H9 (cell line): ENCODE measurements at regions not wholly inside any gene's neighbourhood (a gene's known extent, or its start where the extent isn't known, plus 50 kb on each side); places are given as distances from the start of the nearest gene placed in this dataset.

Source experiments
- DNase-seq: peaks from one replicate; pipeline ENCODE4 v3.0.0-alpha.2; 2017
- H2AFZ ChIP-seq: one replicate; pipeline ENCODE4 v1.6.1; 2013; ENCODE audit warnings: mild to moderate bottlenecking, low read length, control low read depth, moderate library complexity
- H2AK5ac ChIP-seq: 2 replicates; pipeline ENCODE4 v1.6.1; 2013; ENCODE audit warnings: low read length, control low read depth, mixed read lengths; ENCODE audit not compliant: insufficient read length
- H2BK120ac ChIP-seq: one replicate; pipeline ENCODE4 v1.6.1; 2013; ENCODE audit warnings: low read depth, mild to moderate bottlenecking, low read length, control low read depth, inconsistent platforms; ENCODE audit not compliant: poor library complexity, severe bottlenecking
- H2BK12ac ChIP-seq: 2 replicates; pipeline ENCODE4 v1.6.1; 2013; ENCODE audit warnings: low read length, control low read depth, mixed read lengths, low read depth; ENCODE audit not compliant: insufficient read length
- H2BK15ac ChIP-seq: 2 replicates; pipeline ENCODE4 v1.6.1; 2013; ENCODE audit warnings: low read depth, low read length, control low read depth
- H2BK20ac ChIP-seq: one replicate; pipeline ENCODE4 v1.6.1; 2013; ENCODE audit warnings: low read depth, mild to moderate bottlenecking, low read length, control low read depth, inconsistent platforms; ENCODE audit not compliant: poor library complexity, severe bottlenecking
- H2BK5ac ChIP-seq: 2 replicates; pipeline ENCODE4 v1.6.1; 2013; ENCODE audit warnings: low read length, control low read depth, mixed read lengths; ENCODE audit not compliant: insufficient read length
- H3K14ac ChIP-seq: 2 replicates; pipeline ENCODE4 v1.6.1; 2013; ENCODE audit warnings: low read length, control low read depth; ENCODE audit not compliant: insufficient read depth
- H3K18ac ChIP-seq: 2 replicates; pipeline ENCODE4 v1.6.1; 2013; ENCODE audit warnings: low read depth, mild to moderate bottlenecking, mixed read lengths, low read length, control low read depth; ENCODE audit not compliant: insufficient read length
- H3K23ac ChIP-seq: 2 replicates; pipeline ENCODE4 v1.6.1; 2013; ENCODE audit warnings: low read length, control low read depth, mixed read lengths, low read depth; ENCODE audit not compliant: insufficient read length
- H3K23me2 ChIP-seq: 2 replicates; pipeline ENCODE4 v1.6.1; 2013; ENCODE audit warnings: low read depth, mild to moderate bottlenecking, mixed read lengths, low read length, control low read depth; ENCODE audit not compliant: insufficient read length, poor library complexity, severe bottlenecking
- H3K27ac ChIP-seq: 2 replicates; pipeline ENCODE4 v1.5.1; 2013; ENCODE audit warnings: low read length, control low read depth, mixed read lengths, low read depth; ENCODE audit not compliant: insufficient read length
- H3K27me3 ChIP-seq: 2 replicates; pipeline ENCODE4 v1.6.1; 2013; ENCODE audit warnings: low read length, control low read depth, inconsistent platforms; ENCODE audit not compliant: insufficient read depth
- H3K4ac ChIP-seq: 2 replicates; pipeline ENCODE4 v1.6.1; 2013; ENCODE audit warnings: low read depth, mild to moderate bottlenecking, control low read depth, inconsistent platforms, low read length, moderate library complexity
- H3K4me1 ChIP-seq: 2 replicates; pipeline ENCODE4 v1.6.1; 2013; ENCODE audit warnings: low read length, control low read depth, inconsistent platforms; ENCODE audit not compliant: insufficient read depth
- H3K4me2 ChIP-seq: 2 replicates; pipeline ENCODE4 v1.6.1; 2013; ENCODE audit warnings: low read length, control low read depth, mixed read lengths; ENCODE audit not compliant: insufficient read length, insufficient read depth
- H3K56ac ChIP-seq: 2 replicates; pipeline ENCODE4 v1.6.1; 2013; ENCODE audit warnings: low read depth, mild to moderate bottlenecking, mixed read lengths, low read length, control low read depth; ENCODE audit not compliant: insufficient read length
- H3K79me1 ChIP-seq: 2 replicates; pipeline ENCODE4 v1.6.1; 2013; ENCODE audit warnings: low read depth, mild to moderate bottlenecking, moderate library complexity, low read length, control low read depth, inconsistent platforms; ENCODE audit not compliant: insufficient read depth, poor library complexity, severe bottlenecking
- H3K79me2 ChIP-seq: 2 replicates; pipeline ENCODE4 v1.6.1; 2013; ENCODE audit warnings: low read length, control low read depth, inconsistent platforms; ENCODE audit not compliant: insufficient read depth
- H3K9ac ChIP-seq: 2 replicates; pipeline ENCODE4 v1.6.1; 2013; ENCODE audit warnings: low read length, control low read depth, mixed read lengths; ENCODE audit not compliant: insufficient read length; ENCODE audit errors: extremely low read depth
- H3K9me3 ChIP-seq: one replicate; pipeline ENCODE4 v1.6.1; 2013; ENCODE audit warnings: low read depth, low read length, inconsistent platforms; ENCODE audit not compliant: control insufficient read depth
- H3T11ph ChIP-seq: one replicate; pipeline ENCODE4 v1.6.1; 2013; ENCODE audit warnings: mild to moderate bottlenecking, low read length, control low read depth, inconsistent platforms
- H4K20me1 ChIP-seq: one replicate; pipeline ENCODE4 v1.6.1; 2013; ENCODE audit not compliant: control insufficient read depth, insufficient read length, insufficient read depth
- H4K5ac ChIP-seq: 2 replicates; pipeline ENCODE4 v1.6.1; 2013; ENCODE audit warnings: low read depth, mild to moderate bottlenecking, mixed read lengths, low read length, control low read depth; ENCODE audit not compliant: insufficient read length
- H4K8ac ChIP-seq: replicated peaks from 2 replicates; pipeline ENCODE4 v1.6.1; 2013; ENCODE audit warnings: low read length, control low read depth, mixed read lengths, low read depth; ENCODE audit not compliant: insufficient read length
- H4K91ac ChIP-seq: 2 replicates; pipeline ENCODE4 v1.6.1; 2013; ENCODE audit warnings: low read depth, mild to moderate bottlenecking, moderate library complexity, mixed read lengths, low read length, control low read depth; ENCODE audit not compliant: insufficient read length
- H3K27ac Mint-ChIP-seq, 3 experiments: 2 replicates in 2 of 3; 3 replicates in 1 of 3; pipeline ENCODE4 v1.8.0; 2020 to 2021; ENCODE audit warnings: mixed read lengths in 3 of 3, mild to moderate bottlenecking in 1 of 3, moderate library complexity in 1 of 3
- H3K27me3 Mint-ChIP-seq: 2 replicates; pipeline ENCODE4 v1.8.0; 2021; ENCODE audit warnings: low read depth, mild to moderate bottlenecking, moderate library complexity, mixed read lengths
- H3K36me3 Mint-ChIP-seq, 3 experiments: 2 replicates in 2 of 3; 3 replicates in 1 of 3; pipeline ENCODE4 v1.8.0; 2020 to 2021; ENCODE audit warnings: low read depth in 3 of 3, mixed read lengths in 3 of 3; ENCODE audit not compliant: insufficient read depth in 1 of 3
- H3K4me1 Mint-ChIP-seq, 2 experiments: 2 replicates each; pipeline ENCODE4 v1.8.0; 2020; ENCODE audit warnings: mixed read lengths in 2 of 2
- H3K4me3 Mint-ChIP-seq, 2 experiments: 2 replicates in 1 of 2; 3 replicates in 1 of 2; pipeline ENCODE4 v1.8.0; 2020 to 2021; ENCODE audit warnings: mild to moderate bottlenecking in 2 of 2, mixed read lengths in 2 of 2, moderate library complexity in 1 of 2
- H3K9me3 Mint-ChIP-seq, 2 experiments: 2 replicates in 1 of 2; 3 replicates in 1 of 2; pipeline ENCODE4 v1.8.0; 2020; ENCODE audit warnings: mild to moderate bottlenecking in 2 of 2, mixed read lengths in 2 of 2, moderate library complexity in 1 of 2
- WGBS: extraction: QIAGEN DNeasy Blood & Tissue Kit; methylation state at CpG from one replicate; pipeline ENCODE4 v1.1.7; 2013; ENCODE audit warnings: missing lambda C conversion rate, low lambda C conversion rate, mixed read lengths; ENCODE audit not compliant: insufficient read length; ENCODE audit errors: extremely low coverage; 5-methylcytosine and 5-hydroxymethylcytosine counted together
- TF ChIP-seq, protein P1 (sequence below): fragments of 200-600 bp; sonication (generic); conservative IDR thresholded peaks from 3 replicates; pipeline ENCODE4 v1.8.0; 2021; ENCODE audit warnings: antibody characterized with exemption, mild to moderate bottlenecking

DNA sequence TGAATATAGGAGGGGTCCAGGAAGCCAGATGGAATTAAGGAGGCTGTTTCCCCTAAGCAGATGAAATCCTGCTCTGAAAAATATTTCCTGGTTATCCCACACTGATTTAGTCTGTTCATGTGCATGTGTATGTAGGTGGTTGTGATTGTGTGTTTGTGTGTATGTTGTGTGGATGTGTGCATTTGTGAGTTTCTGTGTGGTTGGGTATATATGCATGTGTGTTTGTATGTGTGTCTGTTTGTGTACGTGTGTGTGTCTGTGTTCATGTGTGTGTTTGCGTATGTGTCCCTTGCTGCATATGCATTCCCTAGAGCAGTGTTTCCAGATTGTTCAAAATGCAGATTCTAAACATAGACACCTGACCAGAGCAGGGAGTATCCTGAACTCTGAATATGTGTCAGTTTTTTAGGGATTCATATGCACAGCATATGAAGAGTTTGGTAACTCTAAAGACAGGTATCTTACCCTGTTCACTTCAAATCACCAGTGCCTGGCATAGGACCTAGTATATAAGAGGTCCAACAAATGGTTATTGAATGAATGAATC is 239.8 kb downstream of the MAFB start:
- peaks cover 16 to 20% of the 10 kb centered on the region in 2 experiments for H3K4me1 Mint-ChIP-seq
- no peak overlapping the region for H3T11ph ChIP-seq
- no CpG with 5 or more reads among the region's 2 CpGs for WGBS
- H2AK5ac ChIP-seq: no peak overlapping the region
- H3K27me3 ChIP-seq: no peaks in the 10 kb centered on the region
- H2BK120ac ChIP-seq: no peak overlapping the region
- no peak overlapping the region for H2BK20ac ChIP-seq
- no peak overlapping the region for H3K23ac ChIP-seq
- DNase-seq: no peak
- no peak overlapping the region for H2BK5ac ChIP-seq
- no peaks in the 10 kb centered on the region for H3K9me3 Mint-ChIP-seq
- no peak overlapping the region for H3K4ac ChIP-seq
- no peak overlapping the region for H2BK12ac ChIP-seq
- H3K9me3 ChIP-seq: no peaks in the 10 kb centered on the region
- no peak overlapping the region for H3K9ac ChIP-seq
- TF ChIP-seq, protein P1, sequence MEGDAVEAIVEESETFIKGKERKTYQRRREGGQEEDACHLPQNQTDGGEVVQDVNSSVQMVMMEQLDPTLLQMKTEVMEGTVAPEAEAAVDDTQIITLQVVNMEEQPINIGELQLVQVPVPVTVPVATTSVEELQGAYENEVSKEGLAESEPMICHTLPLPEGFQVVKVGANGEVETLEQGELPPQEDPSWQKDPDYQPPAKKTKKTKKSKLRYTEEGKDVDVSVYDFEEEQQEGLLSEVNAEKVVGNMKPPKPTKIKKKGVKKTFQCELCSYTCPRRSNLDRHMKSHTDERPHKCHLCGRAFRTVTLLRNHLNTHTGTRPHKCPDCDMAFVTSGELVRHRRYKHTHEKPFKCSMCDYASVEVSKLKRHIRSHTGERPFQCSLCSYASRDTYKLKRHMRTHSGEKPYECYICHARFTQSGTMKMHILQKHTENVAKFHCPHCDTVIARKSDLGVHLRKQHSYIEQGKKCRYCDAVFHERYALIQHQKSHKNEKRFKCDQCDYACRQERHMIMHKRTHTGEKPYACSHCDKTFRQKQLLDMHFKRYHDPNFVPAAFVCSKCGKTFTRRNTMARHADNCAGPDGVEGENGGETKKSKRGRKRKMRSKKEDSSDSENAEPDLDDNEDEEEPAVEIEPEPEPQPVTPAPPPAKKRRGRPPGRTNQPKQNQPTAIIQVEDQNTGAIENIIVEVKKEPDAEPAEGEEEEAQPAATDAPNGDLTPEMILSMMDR: no peak
- no peaks in the 10 kb centered on the region for H3K79me2 ChIP-seq
- no peak overlapping the region for H3K14ac ChIP-seq
- no peaks in the 10 kb centered on the region for H3K36me3 Mint-ChIP-seq
- no peaks in the 10 kb centered on the region for H3K79me1 ChIP-seq
- no peak overlapping the region for H3K27ac Mint-ChIP-seq
- no peak overlapping the region for H4K91ac ChIP-seq
- H2BK15ac ChIP-seq: no peak overlapping the region
- no peak overlapping the region for H3K18ac ChIP-seq
- no peak overlapping the region for H3K4me2 ChIP-seq
- H3K27me3 Mint-ChIP-seq: peaks cover 1% of the 10 kb centered on the region; the same call in 1 of the 2 replicates
- no peak overlapping the region for H3K27ac ChIP-seq
- H3K23me2 ChIP-seq: no peaks in the 10 kb centered on the region
- no peak overlapping the region for H2AFZ ChIP-seq
- H3K56ac ChIP-seq: no peak overlapping the region
- H3K4me3 Mint-ChIP-seq: no peak overlapping the region
- no peak overlapping the region for H4K8ac ChIP-seq
- H3K4me1 ChIP-seq: peaks cover 2% of the 10 kb centered on the region; the same call in 1 of the 2 replicates
- no peak overlapping the region for H4K5ac ChIP-seq
- no peaks in the 10 kb centered on the region for H4K20me1 ChIP-seq
